ENCODE measurements at regions not wholly inside any gene's neighbourhood (a gene's known extent, or its start where the extent isn't known, plus 50 kb on each side); places are given as distances from the start of the nearest gene placed in this dataset.
A peak's percentile ranks its signal among the peaks of the same experiment; 100 is the strongest.
"Not testable (repeated sequence)": the region's sequence is repeated elsewhere in the genome, so short reads cannot be mapped to it uniquely, and the experiment has no call there.

- Mint-ChIP-seq H3K27me3 (peaks cover 8% of the 10 kb centered on the region), H3K27ac (no peak overlapping the region), H3K4me3 (no peak overlapping the region)
Observed at GRCh38 chr3:11910971-11911531, 64.4 kb upstream of the TAMM41 start.

GRCh38 chr3:11911887-11912286 is 65.2 kb upstream of the TAMM41 start:
- not testable (repeated sequence) for H3K36me3 Mint-ChIP-seq, H3K4me3 Mint-ChIP-seq, H3K9me3 Mint-ChIP-seq, H3K27ac Mint-ChIP-seq, H3K27me3 Mint-ChIP-seq, H3K4me1 Mint-ChIP-seq

More at GRCh38 chr3:11910971-11911531, 64.4 kb upstream of the TAMM41 start:
- Mint-ChIP-seq H3K4me1 (peaks cover 0 to 7% (median 3%) of the 10 kb centered on the region in 3 donors), H3K36me3 (no peaks in the 10 kb centered on the region), H3K9me3 (no peaks in the 10 kb centered on the region)

- H3K9me3 Mint-ChIP-seq: no peaks in the 10 kb centered on the region
- no peaks in the 10 kb centered on the region for H3K36me3 Mint-ChIP-seq
- no peak overlapping the region for H3K4me3 Mint-ChIP-seq
- peaks cover 8% of the 10 kb centered on the region for H3K27me3 Mint-ChIP-seq
- H3K4me1 Mint-ChIP-seq: peaks cover 0 to 3% (median 2%) of the 10 kb centered on the region in 3 donors
- no peak overlapping the region for H3K27ac Mint-ChIP-seq
Observed at GRCh38 chr3:11913316-11913715, 66.6 kb upstream of the TAMM41 start.

GRCh38 chr3:11914041-11914440 is 67.4 kb upstream of the TAMM41 start:
- no peak overlapping the region for H3K4me3 Mint-ChIP-seq
- H3K9me3 Mint-ChIP-seq: peaks cover 0 to 1% (median 0%) of the 10 kb centered on the region in 3 donors
- no peaks in the 10 kb centered on the region for H3K36me3 Mint-ChIP-seq
- peaks cover 0 to 3% (median 2%) of the 10 kb centered on the region in 3 donors for H3K4me1 Mint-ChIP-seq
- no peak overlapping the region for H3K27ac Mint-ChIP-seq
- peaks cover 7% of the 10 kb centered on the region for H3K27me3 Mint-ChIP-seq

GRCh38 chr3:11914651-11915050 is 68.0 kb upstream of the TAMM41 start:
- no peak overlapping the region for H3K27ac Mint-ChIP-seq
- H3K36me3 Mint-ChIP-seq: no peaks in the 10 kb centered on the region
- peaks cover 0 to 1% (median 0%) of the 10 kb centered on the region in 3 donors for H3K9me3 Mint-ChIP-seq
- peaks cover 0 to 3% (median 0%) of the 10 kb centered on the region in 3 donors for H3K4me1 Mint-ChIP-seq
- H3K4me3 Mint-ChIP-seq: no peak overlapping the region
- H3K27me3 Mint-ChIP-seq: peaks cover 5% of the 10 kb centered on the region

GRCh38 chr3:11915621-11916424 is 69.1 kb upstream of the TAMM41 start:
- Mint-ChIP-seq H3K9me3 (peaks cover 0 to 2% (median 1%) of the 10 kb centered on the region in 3 donors), H3K4me1 (peaks cover 1 to 4% (median 4%) of the 10 kb centered on the region in 3 donors), H3K27ac (no peak overlapping the region), H3K27me3 (peaks cover 3% of the 10 kb centered on the region), H3K4me3 (no peak overlapping the region), H3K36me3 (no peaks in the 10 kb centered on the region)

GRCh38 chr3:11916425-11916762 is 69.7 kb upstream of the TAMM41 start:
- not testable (repeated sequence) for H3K9me3 Mint-ChIP-seq, H3K27ac Mint-ChIP-seq, H3K4me1 Mint-ChIP-seq, H3K4me3 Mint-ChIP-seq, H3K36me3 Mint-ChIP-seq, H3K27me3 Mint-ChIP-seq

- no peak overlapping the region for H3K27ac Mint-ChIP-seq
- peaks cover 3% of the 10 kb centered on the region for H3K27me3 Mint-ChIP-seq
- peaks cover 3 to 10% (median 7%) of the 10 kb centered on the region in 3 donors for H3K4me1 Mint-ChIP-seq
- H3K4me3 Mint-ChIP-seq: no peak overlapping the region
- no peaks in the 10 kb centered on the region for H3K36me3 Mint-ChIP-seq
- peaks cover 0 to 2% (median 1%) of the 10 kb centered on the region in 3 donors for H3K9me3 Mint-ChIP-seq
Observed at GRCh38 chr3:11917051-11917450, 70.4 kb upstream of the TAMM41 start.

- Mint-ChIP-seq H3K27me3 (peaks cover 2% of the 10 kb centered on the region), H3K36me3 (no peaks in the 10 kb centered on the region), H3K9me3 (peaks cover 0 to 2% (median 1%) of the 10 kb centered on the region in 3 donors), H3K4me1 (peaks cover 3 to 10% (median 7%) of the 10 kb centered on the region in 3 donors), H3K27ac (peak overlapping the region in 1 of 3 donors; percentile 88), H3K4me3 (no peak overlapping the region)
Observed at GRCh38 chr3:11919390-11919789, 72.7 kb upstream of the TAMM41 start.

- Mint-ChIP-seq H3K27ac (no peak overlapping the region), H3K4me3 (no peak overlapping the region), H3K27me3 (peaks cover 2% of the 10 kb centered on the region), H3K36me3 (no peaks in the 10 kb centered on the region), H3K9me3 (peaks cover 0 to 4% (median 1%) of the 10 kb centered on the region in 3 donors), H3K4me1 (peaks cover 3 to 10% (median 4%) of the 10 kb centered on the region in 3 donors)
Observed at GRCh38 chr3:11924518-11924917, 77.8 kb upstream of the TAMM41 start.

GRCh38 chr3:11928381-11928780 is 75.8 kb upstream of the SYN2 start:
- peaks cover 0 to 2% (median 1%) of the 10 kb centered on the region in 3 donors for H3K9me3 Mint-ChIP-seq
- H3K4me3 Mint-ChIP-seq: no peak overlapping the region
- H3K36me3 Mint-ChIP-seq: no peaks in the 10 kb centered on the region
- peaks cover 3% of the 10 kb centered on the region for H3K27me3 Mint-ChIP-seq
- H3K4me1 Mint-ChIP-seq: no peaks in the 10 kb centered on the region
- H3K27ac Mint-ChIP-seq: no peak overlapping the region

- Mint-ChIP-seq H3K4me1 (no peaks in the 10 kb centered on the region), H3K36me3 (no peaks in the 10 kb centered on the region), H3K9me3 (peaks cover 0 to 2% (median 1%) of the 10 kb centered on the region in 3 donors), H3K27ac (no peak overlapping the region), H3K27me3 (peaks cover 3% of the 10 kb centered on the region), H3K4me3 (no peak overlapping the region)
Observed at GRCh38 chr3:11929531-11929930, 74.7 kb upstream of the SYN2 start.

GRCh38 chr3:11930084-11930483 is 74.1 kb upstream of the SYN2 start:
- peaks cover 0 to 2% (median 1%) of the 10 kb centered on the region in 3 donors for H3K9me3 Mint-ChIP-seq
- H3K27me3 Mint-ChIP-seq: peaks cover 3% of the 10 kb centered on the region
- H3K4me3 Mint-ChIP-seq: no peak overlapping the region
- H3K4me1 Mint-ChIP-seq: no peaks in the 10 kb centered on the region
- no peak overlapping the region for H3K27ac Mint-ChIP-seq
- H3K36me3 Mint-ChIP-seq: no peaks in the 10 kb centered on the region

GRCh38 chr3:11932636-11933035 is 71.6 kb upstream of the SYN2 start:
- Mint-ChIP-seq H3K27ac (no peak overlapping the region), H3K4me3 (no peak overlapping the region), H3K36me3 (no peaks in the 10 kb centered on the region), H3K4me1 (no peaks in the 10 kb centered on the region), H3K9me3 (peaks cover 0 to 4% (median 0%) of the 10 kb centered on the region in 3 donors), H3K27me3 (peaks cover 6% of the 10 kb centered on the region)

GRCh38 chr3:11933529-11933928 is 70.7 kb upstream of the SYN2 start:
- H3K4me3 Mint-ChIP-seq: no peak overlapping the region
- H3K4me1 Mint-ChIP-seq: no peaks in the 10 kb centered on the region
- no peaks in the 10 kb centered on the region for H3K36me3 Mint-ChIP-seq
- H3K27ac Mint-ChIP-seq: no peak overlapping the region
- peaks cover 6% of the 10 kb centered on the region for H3K27me3 Mint-ChIP-seq
- H3K9me3 Mint-ChIP-seq: peaks cover 0 to 3% (median 0%) of the 10 kb centered on the region in 3 donors

Data from IgD-negative memory B cell (primary cell).